Osteocyte (in vitro differentiated cells): ENCODE measurements at regions not wholly inside any gene's neighbourhood (a gene's known extent, or its start where the extent isn't known, plus 50 kb on each side); places are given as distances from the start of the nearest gene placed in this dataset.

Source experiments
- DNase-seq: peaks from one replicate; pipeline ENCODE4 v3.0.0; 2021; ENCODE audit warnings: mixed read lengths; ENCODE audit not compliant: unreplicated experiment; ENCODE audit errors: extremely low spot score
- H3K27ac Mint-ChIP-seq: one replicate; pipeline ENCODE4 v1.8.0; 2021; ENCODE audit warnings: mild to moderate bottlenecking, mixed read lengths; ENCODE audit not compliant: unreplicated experiment
- H3K27me3 Mint-ChIP-seq: one replicate; pipeline ENCODE4 v1.8.0; 2021; ENCODE audit warnings: mixed read lengths; ENCODE audit not compliant: unreplicated experiment
- H3K36me3 Mint-ChIP-seq: one replicate; pipeline ENCODE4 v1.8.0; 2021; ENCODE audit warnings: mixed read lengths; ENCODE audit not compliant: unreplicated experiment
- H3K4me1 Mint-ChIP-seq: one replicate; pipeline ENCODE4 v1.8.0; 2021; ENCODE audit warnings: mixed read lengths; ENCODE audit not compliant: unreplicated experiment
- H3K4me3 Mint-ChIP-seq: one replicate; pipeline ENCODE4 v1.8.0; 2021; ENCODE audit warnings: mild to moderate bottlenecking, moderate library complexity, mixed read lengths; ENCODE audit not compliant: unreplicated experiment
- H3K9me3 Mint-ChIP-seq: one replicate; pipeline ENCODE4 v1.8.0; 2021; ENCODE audit warnings: mixed read lengths; ENCODE audit not compliant: unreplicated experiment
- CTCF ChIP-seq: fragments of 200-600 bp; sonication (generic); IDR thresholded peaks from 2 replicates; pipeline ENCODE4 v1.5.0; 2021; ENCODE audit warnings: antibody characterized with exemption, mild to moderate bottlenecking, moderate library complexity

- no peaks in the 10 kb centered on the region for H3K27me3 Mint-ChIP-seq
- TF ChIP-seq CTCF = no peak
- no peak overlapping the region for H3K4me3 Mint-ChIP-seq
- DNase-seq = no peak
- no peak overlapping the region for H3K27ac Mint-ChIP-seq
- peaks cover 4% of the 10 kb centered on the region for H3K9me3 Mint-ChIP-seq
- no peaks in the 10 kb centered on the region for H3K4me1 Mint-ChIP-seq
- no peaks in the 10 kb centered on the region for H3K36me3 Mint-ChIP-seq
Observed at GRCh38 chr5:164868761-164869160, 1363.3 kb downstream of the MAT2B start.

DNA sequence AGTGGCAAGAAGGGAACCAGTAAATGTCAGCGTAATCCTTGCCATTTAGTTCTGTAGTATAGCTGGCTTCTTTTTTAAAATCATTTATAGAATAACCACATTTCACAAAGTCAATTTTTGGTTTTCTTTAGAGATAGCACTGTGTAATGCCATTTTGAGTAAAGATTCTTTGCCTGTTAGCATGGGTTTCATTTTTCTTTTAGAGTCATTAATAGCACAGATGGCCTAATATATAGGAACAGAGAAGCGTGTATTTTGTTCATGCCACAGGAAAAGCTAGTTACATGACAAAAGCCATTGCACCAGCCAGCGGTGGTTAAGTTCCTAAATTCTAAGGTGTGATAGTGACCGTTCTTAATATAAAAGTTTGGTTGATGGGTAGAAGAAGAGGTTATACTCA lies 1363.9 kb downstream of the MAT2B start:
- H3K4me1 Mint-ChIP-seq = no peaks in the 10 kb centered on the region
- H3K4me3 Mint-ChIP-seq = no peak overlapping the region
- no peak for TF ChIP-seq CTCF
- H3K27me3 Mint-ChIP-seq = no peaks in the 10 kb centered on the region
- peaks cover 10% of the 10 kb centered on the region for H3K9me3 Mint-ChIP-seq
- no peak overlapping the region for H3K27ac Mint-ChIP-seq
- no peak for DNase-seq
- no peaks in the 10 kb centered on the region for H3K36me3 Mint-ChIP-seq

DNA sequence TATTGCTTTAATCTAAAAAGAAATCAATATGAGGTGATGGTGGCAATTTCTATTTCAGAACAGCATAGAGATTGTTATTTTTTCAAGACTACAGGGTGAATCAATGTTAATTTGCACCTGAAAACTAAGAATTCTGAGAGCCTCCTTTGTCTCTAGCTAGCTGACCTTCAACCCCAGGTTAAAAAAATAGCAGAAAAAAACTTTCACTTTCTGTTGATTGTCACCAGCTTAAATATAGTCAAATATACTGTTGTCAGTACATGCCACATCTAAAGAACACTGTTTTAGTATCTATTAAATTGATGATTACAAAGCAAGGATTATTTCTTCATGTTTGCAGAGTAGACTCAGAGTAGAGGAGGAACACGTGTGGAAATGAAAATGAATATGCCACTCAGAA lies 1371.4 kb downstream of the MAT2B start:
- no peak for DNase-seq
- no peak for TF ChIP-seq CTCF
- Mint-ChIP-seq H3K27me3 (no peaks in the 10 kb centered on the region), H3K4me1 (no peaks in the 10 kb centered on the region), H3K9me3 (peaks cover 25% of the 10 kb centered on the region), H3K36me3 (no peaks in the 10 kb centered on the region), H3K4me3 (no peak overlapping the region), H3K27ac (no peak overlapping the region)

- DNase-seq = no peak
- Mint-ChIP-seq H3K36me3 (no peaks in the 10 kb centered on the region), H3K4me1 (no peaks in the 10 kb centered on the region), H3K9me3 (peaks cover 19% of the 10 kb centered on the region), H3K4me3 (no peak overlapping the region), H3K27me3 (no peaks in the 10 kb centered on the region), H3K27ac (no peak overlapping the region)
- no peak for TF ChIP-seq CTCF
Observed at GRCh38 chr5:164881442-164881841, 1376.0 kb downstream of the MAT2B start.

DNA sequence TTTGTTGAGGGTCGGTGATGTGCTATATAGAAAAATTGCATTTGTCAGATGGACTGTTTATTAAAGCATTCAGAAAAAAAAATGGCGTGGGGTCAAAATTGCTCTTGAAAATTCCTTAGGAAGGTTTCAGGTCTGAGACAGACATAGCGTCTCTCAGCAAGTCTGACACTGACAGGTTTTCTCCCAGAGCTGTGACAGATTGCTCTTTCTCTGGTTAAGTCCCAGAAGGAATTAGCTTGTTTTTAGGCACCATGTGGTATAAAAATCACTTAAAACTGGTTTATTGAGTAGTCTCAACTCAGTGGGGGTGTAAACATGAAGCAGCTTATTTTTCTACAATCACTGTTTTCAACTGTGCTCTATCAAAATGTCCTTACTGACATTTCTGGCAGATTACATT lies 1379.8 kb downstream of the MAT2B start:
- no peaks in the 10 kb centered on the region for H3K4me1 Mint-ChIP-seq
- no peaks in the 10 kb centered on the region for H3K36me3 Mint-ChIP-seq
- H3K27ac Mint-ChIP-seq = no peak overlapping the region
- H3K27me3 Mint-ChIP-seq = no peaks in the 10 kb centered on the region
- peaks cover 15% of the 10 kb centered on the region for H3K9me3 Mint-ChIP-seq
- no peak for DNase-seq
- no peak overlapping the region for H3K4me3 Mint-ChIP-seq
- TF ChIP-seq CTCF = no peak
